ENCODE measurements at regions not wholly inside any gene's neighbourhood (a gene's known extent, or its start where the extent isn't known, plus 50 kb on each side); places are given as distances from the start of the nearest gene placed in this dataset.

- ChIA-PET CTCF (no interaction called here), POLR2A (no interaction called here)
- Histone ChIP-seq H3K27ac (ENCODE audit: insufficient read depth, low read depth, low read length) (no peak overlapping the region), H3K9me1 (replicated peaks; ENCODE audit: control insufficient read depth, extremely low read depth, insufficient read depth, low read length) (no peaks in the 10 kb centered on the region), H3K4me3 (replicated peaks in 1 of 3; ENCODE audit: insufficient read depth in 1 of 3, low read depth in 1 of 3, low read length in 3 of 3) (no peak overlapping the region), H2AFZ (ENCODE audit: low read depth, low read length) (no peak overlapping the region), H3K4me2 (ENCODE audit: insufficient read depth, low read length) (no peak overlapping the region), H3K9me3 (replicated peaks; ENCODE audit: control insufficient read depth, insufficient read depth, low read length) (no peaks in the 10 kb centered on the region), H3K36me3 (ENCODE audit: control insufficient read depth in 2 of 2, extremely low read depth in 1 of 2, insufficient read depth in 2 of 2, low read length in 2 of 2) (no peaks in the 10 kb centered on the region), H3K27me3 (ENCODE audit: control insufficient read depth in 2 of 2, insufficient read depth in 2 of 2, low read length in 2 of 2) (no peaks in the 10 kb centered on the region), H3K79me2 (ENCODE audit: control insufficient read depth, insufficient read depth, low read length) (no peaks in the 10 kb centered on the region), H3K9ac (replicated peaks; ENCODE audit: extremely low read depth, insufficient read depth, low read length) (no peak overlapping the region), H4K20me1 (replicated peaks; ENCODE audit: control insufficient read depth, extremely low read depth, insufficient read depth, low read length) (no peaks in the 10 kb centered on the region), H3K4me1 (ENCODE audit: control insufficient read depth, extremely low read depth, insufficient read depth, low read length) (no peaks in the 10 kb centered on the region)
- no peak for DNase-seq (ENCODE audit: low read depth, low spot score)
- no peak for TF ChIP-seq MAX (IDR thresholded peaks at IDR 0.05; ENCODE audit: insufficient read depth, insufficient read length)
- FAIRE-seq: no peak
- intact Hi-C loops (cut with micrococcal nuclease): no loop called here
- dilution Hi-C loops (cut with MboI; ENCODE audit: extremely low pct_ligation_motif_present, low sequenced_read_pairs): no loop called here
- no TSS peak for BruUV-seq (replicated peaks)
Measured at GRCh38 chr6:4592026-4592425, 184.2 kb upstream of the CDYL start.

DNA sequence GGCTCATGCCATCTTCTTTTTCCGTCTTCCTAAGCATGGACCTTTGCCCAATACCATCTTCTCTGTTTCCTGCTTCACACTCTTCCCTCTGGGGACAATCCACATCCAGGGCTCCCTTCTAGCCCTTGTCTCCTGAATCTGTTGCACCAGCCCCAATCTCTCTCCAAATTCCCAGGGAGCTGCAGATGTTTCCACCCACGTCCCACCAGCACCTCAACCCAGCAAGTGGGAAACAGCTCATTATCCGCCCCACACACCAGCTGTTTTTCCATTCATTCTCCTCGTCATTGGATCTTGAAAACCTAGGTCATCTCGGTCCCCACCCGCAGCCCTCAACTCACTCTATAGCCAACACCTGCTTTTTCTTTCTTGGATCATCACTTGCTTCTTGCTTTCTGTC lies 185.0 kb upstream of the CDYL start:
- CTCF ChIA-PET: no interaction called here
- H4K20me1 ChIP-seq (replicated peaks; ENCODE audit: control insufficient read depth, extremely low read depth, insufficient read depth, low read length): no peaks in the 10 kb centered on the region
- H3K4me3 ChIP-seq (replicated peaks in 1 of 3; ENCODE audit: insufficient read depth in 1 of 3, low read depth in 1 of 3, low read length in 3 of 3): no peak overlapping the region
- DNase-seq (ENCODE audit: low read depth, low spot score) (no peak), FAIRE-seq (no peak)
- H2AFZ ChIP-seq (ENCODE audit: low read depth, low read length): no peak overlapping the region
- H3K9me1 ChIP-seq (replicated peaks; ENCODE audit: control insufficient read depth, extremely low read depth, insufficient read depth, low read length): no peaks in the 10 kb centered on the region
- H3K27ac ChIP-seq (ENCODE audit: insufficient read depth, low read depth, low read length): no peak overlapping the region
- POLR2A ChIA-PET: no interaction called here
- no peak for TF ChIP-seq EZH2 (IDR thresholded peaks at IDR 0.05; ENCODE audit: borderline replicate concordance, low read depth, low read length, severe bottlenecking)
- no peak for TF ChIP-seq MAX (IDR thresholded peaks at IDR 0.05; ENCODE audit: insufficient read depth, insufficient read length)
- TF ChIP-seq MYC (IDR thresholded peaks at IDR 0.05; ENCODE audit: low read depth, low read length): no peak
- TF ChIP-seq GATA2 (IDR thresholded peaks at IDR 0.05; ENCODE audit: insufficient read depth, insufficient read length, low read depth, low read length): no peak
- TF ChIP-seq JUN (IDR thresholded peaks at IDR 0.05; ENCODE audit: borderline replicate concordance, insufficient read depth, insufficient read length, low read depth): no peak
- no peak for TF ChIP-seq POLR2AphosphoS5 (IDR thresholded peaks at IDR 0.05; ENCODE audit: insufficient read depth, low read depth, low read length)
- no peak for TF ChIP-seq FOS (IDR thresholded peaks at IDR 0.05; ENCODE audit: borderline replicate concordance, insufficient read depth, low read length)
- no peaks in the 10 kb centered on the region for H3K36me3 ChIP-seq (ENCODE audit: control insufficient read depth in 2 of 2, extremely low read depth in 1 of 2, insufficient read depth in 2 of 2, low read length in 2 of 2)
- H3K4me1 ChIP-seq (ENCODE audit: control insufficient read depth, extremely low read depth, insufficient read depth, low read length): no peaks in the 10 kb centered on the region
- H3K27me3 ChIP-seq (ENCODE audit: control insufficient read depth in 2 of 2, insufficient read depth in 2 of 2, low read length in 2 of 2): no peaks in the 10 kb centered on the region
- dilution Hi-C loops (cut with MboI; ENCODE audit: extremely low pct_ligation_motif_present, low sequenced_read_pairs) (no loop called here), intact Hi-C loops (cut with micrococcal nuclease) (no loop called here)
- no TSS peak for BruUV-seq (replicated peaks)
- H3K79me2 ChIP-seq (ENCODE audit: control insufficient read depth, insufficient read depth, low read length): no peaks in the 10 kb centered on the region
- H3K9ac ChIP-seq (replicated peaks; ENCODE audit: extremely low read depth, insufficient read depth, low read length): no peak overlapping the region
- no peak overlapping the region for H3K4me2 ChIP-seq (ENCODE audit: insufficient read depth, low read length)
- H3K9me3 ChIP-seq (replicated peaks; ENCODE audit: control insufficient read depth, insufficient read depth, low read length): no peaks in the 10 kb centered on the region
